Erythroblast (primary cell): ENCODE measurements at regions not wholly inside any gene's neighbourhood (a gene's known extent, or its start where the extent isn't known, plus 50 kb on each side); places are given as distances from the start of the nearest gene placed in this dataset.

Experiments used
- DNase-seq, 2 experiments: peaks; one replicate each; lab custom pipeline; 2025; lab: John Stamatoyannopoulos, UW
- GATA1 ChIP-seq: IDR thresholded peaks from 2 replicates; pipeline ENCODE4 v1.6.1; 2011; ENCODE audit warnings: low read depth, mild to moderate bottlenecking, control low read depth, low read length, moderate library complexity
- POLR2A ChIP-seq: IDR thresholded peaks from 2 replicates; pipeline ENCODE4 v1.6.1; 2011; ENCODE audit warnings: mild to moderate bottlenecking, low read length

GRCh38 chr7:68420342-68421192 is 1177.7 kb upstream of the AUTS2 start:
- no peak for TF ChIP-seq GATA1
- TF ChIP-seq POLR2A = no peak

GRCh38 chr7:68421712-68422111 is 1176.6 kb upstream of the AUTS2 start:
- TF ChIP-seq GATA1 (no peak), POLR2A (no peak)
- no peak for DNase-seq

More at GRCh38 chr7:68420342-68421192, 1177.7 kb upstream of the AUTS2 start:
- no peak for DNase-seq

GRCh38 chr7:68422281-68422680 is 1176.0 kb upstream of the AUTS2 start:
- no peak for DNase-seq
- TF ChIP-seq GATA1 (no peak), POLR2A (no peak)

DNA sequence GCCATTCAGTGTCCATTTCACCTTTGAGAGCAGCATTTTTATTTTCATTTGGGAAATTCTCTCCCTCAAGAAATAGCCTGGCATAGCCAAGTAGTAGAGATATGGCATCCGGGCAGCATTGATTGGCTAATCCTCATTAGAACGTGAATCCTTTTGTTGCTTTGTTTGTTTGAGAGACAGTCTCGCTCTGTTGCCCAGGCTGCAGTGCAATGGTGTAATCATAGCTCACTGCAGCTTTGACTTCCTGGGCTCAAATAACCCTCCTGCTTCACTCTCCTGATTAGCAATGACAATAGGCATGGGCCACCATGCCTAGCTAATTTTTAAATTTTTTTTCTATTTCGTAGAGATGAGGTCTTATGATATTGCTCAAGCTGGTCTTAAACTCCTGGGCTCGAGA is 1174.9 kb upstream of the AUTS2 start:
- DNase-seq = no peak
- TF ChIP-seq GATA1 (no peak), POLR2A (no peak)

DNA sequence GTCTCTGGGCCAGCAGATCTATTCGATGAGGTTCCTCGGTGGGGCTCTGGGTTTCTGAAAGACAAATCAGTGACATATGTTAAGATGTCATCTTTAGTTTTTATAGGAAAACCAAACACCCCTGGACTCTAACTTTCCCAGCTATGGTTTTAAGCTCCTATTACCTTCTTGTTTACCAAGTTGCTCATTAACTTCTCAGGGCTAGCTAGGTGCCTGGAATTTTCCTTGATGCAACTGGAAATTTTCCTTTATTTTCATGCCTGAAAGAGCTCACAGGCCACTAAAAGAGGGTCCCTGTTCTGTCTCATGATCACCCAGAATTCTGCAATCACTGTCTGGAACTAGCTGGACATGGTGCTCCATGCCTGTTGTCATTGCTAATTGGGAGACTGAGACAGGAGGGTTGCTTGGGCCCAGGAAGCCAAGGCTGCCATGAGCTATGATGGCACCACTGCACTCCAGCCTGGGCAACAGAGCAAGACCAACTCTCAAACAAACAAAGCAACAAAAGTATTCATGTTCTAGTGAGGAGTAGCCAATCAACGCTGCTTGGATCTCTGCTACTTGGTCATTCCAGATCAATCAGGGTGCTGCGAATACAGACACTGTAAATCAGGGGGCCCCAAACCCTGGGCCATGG is 1173.5 kb upstream of the AUTS2 start:
- TF ChIP-seq POLR2A = no peak
- TF ChIP-seq GATA1 = no peak
- DNase-seq = no peak

DNA sequence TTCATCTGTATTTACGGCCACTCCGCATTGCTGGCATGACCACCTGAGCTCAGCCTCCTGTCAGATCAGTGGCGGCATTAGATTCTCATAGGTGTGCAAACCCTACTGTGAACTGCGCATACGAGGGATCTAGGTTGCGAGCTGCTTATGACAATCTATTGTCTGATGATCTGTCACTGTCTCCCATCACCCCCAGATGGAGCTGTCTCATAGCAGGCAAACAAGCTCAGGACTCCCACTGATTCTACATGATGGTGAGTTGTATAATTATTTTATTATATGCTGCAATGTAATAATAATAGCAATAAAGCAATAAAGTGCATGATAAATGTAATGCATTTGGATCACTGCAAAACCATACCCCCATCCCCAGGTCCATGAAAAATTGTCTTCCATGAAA is 1172.9 kb upstream of the AUTS2 start:
- TF ChIP-seq GATA1 (no peak), POLR2A (no peak)
- no peak for DNase-seq

DNA sequence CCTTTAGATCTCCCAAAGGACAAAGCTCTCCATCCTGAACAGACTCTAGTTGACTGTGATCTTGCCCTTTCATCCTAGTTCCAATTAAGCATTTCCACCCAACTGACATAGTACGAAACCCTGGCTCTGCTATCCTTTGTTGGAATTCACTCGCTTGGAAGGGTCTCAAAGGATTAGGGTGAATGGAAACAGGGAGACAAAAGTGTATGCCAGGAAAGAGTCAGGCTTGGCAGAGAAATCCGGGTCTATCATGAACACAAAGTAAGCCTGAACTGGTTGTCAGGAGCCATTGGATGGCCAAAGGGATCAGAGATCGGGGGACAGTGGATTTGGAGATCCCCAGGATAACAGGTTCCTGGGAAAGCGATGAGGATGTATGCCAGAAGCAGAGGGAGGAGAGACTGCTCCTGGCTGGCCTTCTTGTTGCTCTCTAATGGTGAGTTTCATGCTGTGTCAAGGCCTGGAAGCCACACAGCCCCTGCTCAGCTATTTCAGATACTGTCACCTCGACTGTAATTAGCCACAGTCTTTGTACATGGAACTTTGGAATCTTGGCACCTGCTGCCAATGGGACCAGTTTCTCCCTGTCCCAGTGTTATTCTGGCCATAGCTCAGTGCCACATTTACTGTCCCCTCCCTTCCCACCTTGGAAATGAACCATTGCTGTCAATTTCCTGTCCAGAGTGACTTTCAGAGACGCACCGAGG is 1168.7 kb upstream of the AUTS2 start:
- TF ChIP-seq GATA1 (no peak), POLR2A (no peak)
- DNase-seq = no peak

DNA sequence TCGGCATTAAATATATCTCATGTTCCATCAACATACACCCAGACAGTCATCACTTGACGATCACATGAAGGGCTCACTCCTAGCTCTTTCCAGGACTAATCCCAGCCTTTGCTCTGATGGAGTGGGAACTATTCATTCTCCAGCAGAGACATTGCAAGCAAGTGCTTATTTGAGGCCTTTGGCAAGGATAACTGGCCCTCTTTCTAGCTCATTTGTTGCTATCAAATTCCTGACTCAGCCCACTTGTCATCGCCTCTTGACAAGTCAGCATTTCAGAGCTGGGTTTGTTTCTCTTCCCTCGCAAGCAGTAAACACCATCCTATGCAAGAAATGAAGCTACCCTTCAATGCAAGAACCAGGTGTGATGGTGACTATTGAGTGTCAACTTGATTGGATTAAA is 1165.7 kb upstream of the AUTS2 start:
- TF ChIP-seq POLR2A (no peak), GATA1 (no peak)
- no peak for DNase-seq

- no peak for DNase-seq
Observed at GRCh38 chr7:68433462-68434070, 1164.7 kb upstream of the AUTS2 start.

GRCh38 chr7:68434857-68435256 is 1163.4 kb upstream of the AUTS2 start:
- TF ChIP-seq POLR2A = no peak
- no peak for TF ChIP-seq GATA1
- DNase-seq = no peak

More at GRCh38 chr7:68433462-68434070, 1164.7 kb upstream of the AUTS2 start:
- TF ChIP-seq POLR2A = no peak
- TF ChIP-seq GATA1 = no peak

GRCh38 chr7:68438016-68438415 is 1160.3 kb upstream of the AUTS2 start:
- no peak for TF ChIP-seq GATA1
- no peak for DNase-seq

DNA sequence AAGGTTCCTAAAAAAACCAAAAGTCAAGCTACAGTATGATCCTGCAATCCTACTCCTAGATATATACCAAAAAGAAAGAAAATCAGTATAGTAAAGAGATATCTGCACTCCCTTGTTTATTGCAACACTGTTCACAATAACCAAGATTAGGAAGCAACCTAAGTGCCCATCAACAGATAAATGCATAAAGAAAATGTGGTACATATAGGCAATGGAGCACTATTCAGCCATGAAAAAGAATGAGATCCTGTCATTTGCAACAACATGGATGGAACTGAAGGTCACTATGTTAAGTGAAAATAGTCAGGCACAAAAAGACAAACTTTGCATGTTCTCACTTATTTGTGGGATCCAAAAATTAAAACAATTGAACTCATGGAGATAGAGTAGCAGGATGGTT is 1159.5 kb upstream of the AUTS2 start:
- no peak for DNase-seq
- TF ChIP-seq GATA1 (no peak), POLR2A (no peak)

- no peak for TF ChIP-seq POLR2A
- no peak for TF ChIP-seq GATA1
- DNase-seq = no peak
Observed at GRCh38 chr7:68439897-68440296, 1158.4 kb upstream of the AUTS2 start.

DNA sequence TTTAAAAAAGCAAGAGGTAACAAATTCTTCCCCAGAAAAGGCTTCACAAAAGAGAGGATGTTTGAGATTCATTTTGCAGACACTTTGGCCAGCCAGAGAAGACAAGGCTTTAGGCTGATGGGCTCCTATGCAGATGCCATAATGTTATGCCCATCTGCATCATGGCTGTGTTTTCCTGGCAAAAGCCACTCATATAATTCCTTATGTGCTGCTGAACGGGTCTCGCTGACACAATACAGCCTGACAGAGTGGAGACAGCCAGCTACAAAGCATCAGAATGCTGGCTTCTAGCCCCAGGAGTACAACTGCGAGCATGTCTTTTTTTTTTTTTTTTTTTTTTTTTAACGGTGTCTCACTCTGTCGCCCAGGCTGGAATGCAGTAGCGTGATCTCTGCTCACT is 1157.4 kb upstream of the AUTS2 start:
- DNase-seq = no peak
- TF ChIP-seq GATA1 = no peak
- TF ChIP-seq POLR2A = no peak
